ENCODE measurements at regions not wholly inside any gene's neighbourhood (a gene's known extent, or its start where the extent isn't known, plus 50 kb on each side); places are given as distances from the start of the nearest gene placed in this dataset.
A peak's percentile ranks its signal among the peaks of the same experiment; 100 is the strongest.

DNA sequence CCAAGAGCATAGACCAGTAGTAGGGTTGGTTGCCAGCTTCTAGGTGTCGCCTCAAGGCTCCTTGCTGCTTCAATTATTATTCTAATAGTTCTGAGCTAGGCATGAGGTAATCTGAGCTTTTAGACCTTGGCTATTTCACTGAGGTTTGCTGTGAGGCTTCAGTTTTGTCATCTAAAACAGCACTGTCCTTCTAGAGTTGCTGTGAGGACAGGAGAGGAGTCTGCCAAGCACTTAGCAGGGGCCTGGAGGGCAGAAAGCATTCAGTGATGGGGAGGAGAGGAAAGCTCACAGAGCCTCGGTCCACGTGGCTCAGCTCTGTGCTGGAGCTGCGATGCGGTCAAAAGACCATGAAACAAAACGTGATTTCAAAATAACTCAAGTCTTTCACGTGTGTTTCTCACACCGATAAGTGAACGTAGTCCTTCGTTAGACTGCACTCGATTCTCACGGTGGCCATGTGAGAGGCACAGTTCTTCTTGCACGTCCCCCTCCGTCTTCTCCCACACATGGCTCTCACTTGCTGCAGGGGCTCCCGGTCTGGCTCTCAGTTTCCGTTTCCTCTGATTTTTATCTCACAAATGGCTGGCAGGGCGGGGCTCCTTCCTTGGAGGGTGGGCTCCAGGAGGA lies 113.7 kb downstream of the B3GNT2 start (continued):
- TF ChIP-seq, protein P1, sequence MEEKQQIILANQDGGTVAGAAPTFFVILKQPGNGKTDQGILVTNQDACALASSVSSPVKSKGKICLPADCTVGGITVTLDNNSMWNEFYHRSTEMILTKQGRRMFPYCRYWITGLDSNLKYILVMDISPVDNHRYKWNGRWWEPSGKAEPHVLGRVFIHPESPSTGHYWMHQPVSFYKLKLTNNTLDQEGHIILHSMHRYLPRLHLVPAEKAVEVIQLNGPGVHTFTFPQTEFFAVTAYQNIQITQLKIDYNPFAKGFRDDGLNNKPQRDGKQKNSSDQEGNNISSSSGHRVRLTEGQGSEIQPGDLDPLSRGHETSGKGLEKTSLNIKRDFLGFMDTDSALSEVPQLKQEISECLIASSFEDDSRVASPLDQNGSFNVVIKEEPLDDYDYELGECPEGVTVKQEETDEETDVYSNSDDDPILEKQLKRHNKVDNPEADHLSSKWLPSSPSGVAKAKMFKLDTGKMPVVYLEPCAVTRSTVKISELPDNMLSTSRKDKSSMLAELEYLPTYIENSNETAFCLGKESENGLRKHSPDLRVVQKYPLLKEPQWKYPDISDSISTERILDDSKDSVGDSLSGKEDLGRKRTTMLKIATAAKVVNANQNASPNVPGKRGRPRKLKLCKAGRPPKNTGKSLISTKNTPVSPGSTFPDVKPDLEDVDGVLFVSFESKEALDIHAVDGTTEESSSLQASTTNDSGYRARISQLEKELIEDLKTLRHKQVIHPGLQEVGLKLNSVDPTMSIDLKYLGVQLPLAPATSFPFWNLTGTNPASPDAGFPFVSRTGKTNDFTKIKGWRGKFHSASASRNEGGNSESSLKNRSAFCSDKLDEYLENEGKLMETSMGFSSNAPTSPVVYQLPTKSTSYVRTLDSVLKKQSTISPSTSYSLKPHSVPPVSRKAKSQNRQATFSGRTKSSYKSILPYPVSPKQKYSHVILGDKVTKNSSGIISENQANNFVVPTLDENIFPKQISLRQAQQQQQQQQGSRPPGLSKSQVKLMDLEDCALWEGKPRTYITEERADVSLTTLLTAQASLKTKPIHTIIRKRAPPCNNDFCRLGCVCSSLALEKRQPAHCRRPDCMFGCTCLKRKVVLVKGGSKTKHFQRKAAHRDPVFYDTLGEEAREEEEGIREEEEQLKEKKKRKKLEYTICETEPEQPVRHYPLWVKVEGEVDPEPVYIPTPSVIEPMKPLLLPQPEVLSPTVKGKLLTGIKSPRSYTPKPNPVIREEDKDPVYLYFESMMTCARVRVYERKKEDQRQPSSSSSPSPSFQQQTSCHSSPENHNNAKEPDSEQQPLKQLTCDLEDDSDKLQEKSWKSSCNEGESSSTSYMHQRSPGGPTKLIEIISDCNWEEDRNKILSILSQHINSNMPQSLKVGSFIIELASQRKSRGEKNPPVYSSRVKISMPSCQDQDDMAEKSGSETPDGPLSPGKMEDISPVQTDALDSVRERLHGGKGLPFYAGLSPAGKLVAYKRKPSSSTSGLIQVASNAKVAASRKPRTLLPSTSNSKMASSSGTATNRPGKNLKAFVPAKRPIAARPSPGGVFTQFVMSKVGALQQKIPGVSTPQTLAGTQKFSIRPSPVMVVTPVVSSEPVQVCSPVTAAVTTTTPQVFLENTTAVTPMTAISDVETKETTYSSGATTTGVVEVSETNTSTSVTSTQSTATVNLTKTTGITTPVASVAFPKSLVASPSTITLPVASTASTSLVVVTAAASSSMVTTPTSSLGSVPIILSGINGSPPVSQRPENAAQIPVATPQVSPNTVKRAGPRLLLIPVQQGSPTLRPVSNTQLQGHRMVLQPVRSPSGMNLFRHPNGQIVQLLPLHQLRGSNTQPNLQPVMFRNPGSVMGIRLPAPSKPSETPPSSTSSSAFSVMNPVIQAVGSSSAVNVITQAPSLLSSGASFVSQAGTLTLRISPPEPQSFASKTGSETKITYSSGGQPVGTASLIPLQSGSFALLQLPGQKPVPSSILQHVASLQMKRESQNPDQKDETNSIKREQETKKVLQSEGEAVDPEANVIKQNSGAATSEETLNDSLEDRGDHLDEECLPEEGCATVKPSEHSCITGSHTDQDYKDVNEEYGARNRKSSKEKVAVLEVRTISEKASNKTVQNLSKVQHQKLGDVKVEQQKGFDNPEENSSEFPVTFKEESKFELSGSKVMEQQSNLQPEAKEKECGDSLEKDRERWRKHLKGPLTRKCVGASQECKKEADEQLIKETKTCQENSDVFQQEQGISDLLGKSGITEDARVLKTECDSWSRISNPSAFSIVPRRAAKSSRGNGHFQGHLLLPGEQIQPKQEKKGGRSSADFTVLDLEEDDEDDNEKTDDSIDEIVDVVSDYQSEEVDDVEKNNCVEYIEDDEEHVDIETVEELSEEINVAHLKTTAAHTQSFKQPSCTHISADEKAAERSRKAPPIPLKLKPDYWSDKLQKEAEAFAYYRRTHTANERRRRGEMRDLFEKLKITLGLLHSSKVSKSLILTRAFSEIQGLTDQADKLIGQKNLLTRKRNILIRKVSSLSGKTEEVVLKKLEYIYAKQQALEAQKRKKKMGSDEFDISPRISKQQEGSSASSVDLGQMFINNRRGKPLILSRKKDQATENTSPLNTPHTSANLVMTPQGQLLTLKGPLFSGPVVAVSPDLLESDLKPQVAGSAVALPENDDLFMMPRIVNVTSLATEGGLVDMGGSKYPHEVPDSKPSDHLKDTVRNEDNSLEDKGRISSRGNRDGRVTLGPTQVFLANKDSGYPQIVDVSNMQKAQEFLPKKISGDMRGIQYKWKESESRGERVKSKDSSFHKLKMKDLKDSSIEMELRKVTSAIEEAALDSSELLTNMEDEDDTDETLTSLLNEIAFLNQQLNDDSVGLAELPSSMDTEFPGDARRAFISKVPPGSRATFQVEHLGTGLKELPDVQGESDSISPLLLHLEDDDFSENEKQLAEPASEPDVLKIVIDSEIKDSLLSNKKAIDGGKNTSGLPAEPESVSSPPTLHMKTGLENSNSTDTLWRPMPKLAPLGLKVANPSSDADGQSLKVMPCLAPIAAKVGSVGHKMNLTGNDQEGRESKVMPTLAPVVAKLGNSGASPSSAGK (IDR thresholded peaks at IDR 0.05), result peak; percentile 92
- TF ChIP-seq, protein P2, sequence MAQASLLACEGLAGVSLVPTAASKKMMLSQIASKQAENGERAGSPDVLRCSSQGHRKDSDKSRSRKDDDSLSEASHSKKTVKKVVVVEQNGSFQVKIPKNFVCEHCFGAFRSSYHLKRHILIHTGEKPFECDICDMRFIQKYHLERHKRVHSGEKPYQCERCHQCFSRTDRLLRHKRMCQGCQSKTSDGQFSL (CRISPR knock-in tag; IDR thresholded peaks at IDR 0.05), result no peak
- TF ChIP-seq, protein P2 (tag; IDR thresholded peaks at IDR 0.05), result no peak
- TF ChIP-seq NR2C1 (IDR thresholded peaks at IDR 0.05), result no peak
- TF ChIP-seq NR2C1 (tag; IDR thresholded peaks at IDR 0.05), result 0 out of 2 replicates have a peak, but pooled peaks have one; percentile 17
- no peak for TF ChIP-seq ZNF140 (CRISPR knock-in tag; IDR thresholded peaks at IDR 0.05)
